ENCODE measurements at regions not wholly inside any gene's neighbourhood (a gene's known extent, or its start where the extent isn't known, plus 50 kb on each side); places are given as distances from the start of the nearest gene placed in this dataset.
A peak's percentile ranks its signal among the peaks of the same experiment; 100 is the strongest.

DNA sequence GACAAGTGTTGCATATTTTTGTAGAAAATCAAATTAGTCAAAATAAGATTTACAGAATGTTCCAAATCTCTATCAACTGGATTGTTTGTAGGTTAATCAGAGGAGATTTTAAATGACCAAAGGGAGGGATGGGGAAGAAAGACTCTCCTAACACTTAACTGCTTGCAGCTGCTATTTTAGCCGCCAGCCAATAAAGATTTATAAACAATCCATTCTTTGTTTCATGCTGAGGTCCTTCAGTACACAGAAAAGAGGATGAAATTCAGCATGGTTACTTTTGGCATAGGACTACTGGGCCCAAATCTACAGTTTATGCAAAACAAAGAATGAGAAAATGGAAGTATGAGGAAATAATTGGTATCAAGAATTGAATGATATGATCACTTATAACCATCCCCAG, 86.4 kb upstream of the FN1 start:
- intact Hi-C loops (cut with DNase I), result no loop called here
- Histone ChIP-seq H3K27me3 (ENCODE audit: control insufficient read depth, insufficient read depth) (no peaks in the 10 kb centered on the region), H3K4me1 (ENCODE audit: control insufficient read depth, insufficient read depth, low read length) (no peaks in the 10 kb centered on the region), H3K4me3 (ENCODE audit: low read length) (no peak overlapping the region), H3K9me3 (ENCODE audit: control insufficient read depth, low read length) (no peaks in the 10 kb centered on the region), H3K27ac (ENCODE audit: low read length) (no peak overlapping the region)
- 63% methylated on average over 1 of the region's 1 CpG for WGBS
- DNase-seq (no peak), ATAC-seq (peak; percentile 64 to 76)

DNA sequence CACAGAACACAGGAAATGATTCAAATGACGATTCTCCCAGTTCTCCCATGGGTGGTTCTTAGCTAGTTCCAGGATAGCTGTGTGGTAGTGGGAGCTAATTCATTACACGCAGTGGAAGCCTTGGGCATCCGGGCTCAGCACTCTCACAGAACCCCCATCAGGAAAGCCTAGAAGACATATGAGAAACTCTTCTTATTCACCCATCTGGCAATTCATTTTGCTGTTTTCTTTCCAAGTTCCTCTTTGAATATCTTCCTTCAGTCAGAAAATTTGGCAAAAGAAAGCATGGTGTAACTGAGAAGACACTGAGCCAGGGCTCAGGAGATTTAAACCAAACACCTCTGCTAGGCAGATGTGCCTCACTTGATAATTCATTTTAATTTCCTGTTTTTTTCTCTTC, 85.2 kb upstream of the FN1 start:
- DNase-seq (no peak), ATAC-seq (no peak)
- no peak overlapping the region for H3K4me3 ChIP-seq (ENCODE audit: low read length)
- no peaks in the 10 kb centered on the region for H3K4me1 ChIP-seq (ENCODE audit: control insufficient read depth, insufficient read depth, low read length)
- H3K27ac ChIP-seq (ENCODE audit: low read length), result no peak overlapping the region
- no peaks in the 10 kb centered on the region for H3K9me3 ChIP-seq (ENCODE audit: control insufficient read depth, low read length)
- intact Hi-C loops (cut with DNase I), result no loop called here
- WGBS, result 63% methylated on average over 3 of the region's 3 CpGs
- H3K27me3 ChIP-seq (ENCODE audit: control insufficient read depth, insufficient read depth), result no peaks in the 10 kb centered on the region

DNA sequence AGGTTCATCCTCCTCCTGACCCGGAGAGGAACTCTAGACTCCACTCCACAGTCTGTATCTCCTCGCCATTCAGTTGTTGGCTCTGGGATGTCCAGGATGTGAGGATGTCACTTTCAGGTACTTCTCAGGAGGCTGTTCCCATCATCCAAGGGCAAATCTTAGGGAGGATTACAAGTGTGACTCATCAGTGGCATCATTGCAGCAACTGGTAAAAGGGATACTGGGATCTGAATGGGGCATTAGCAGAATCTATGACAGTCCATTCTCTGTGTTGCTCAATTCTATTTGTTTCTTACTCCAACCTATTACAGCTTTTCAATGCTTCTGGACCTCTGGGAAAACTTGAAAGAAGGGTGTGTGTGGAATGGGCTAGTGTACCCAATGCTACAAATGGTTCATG, 81.5 kb upstream of the FN1 start:
- intact Hi-C loops (cut with DNase I), result no loop called here
- H3K27ac ChIP-seq (ENCODE audit: low read length), result no peak overlapping the region
- WGBS, result 70% methylated on average over 2 of the region's 2 CpGs
- no peaks in the 10 kb centered on the region for H3K4me1 ChIP-seq (ENCODE audit: control insufficient read depth, insufficient read depth, low read length)
- no peak for ATAC-seq
- H3K4me3 ChIP-seq (ENCODE audit: low read length), result no peak overlapping the region
- no peaks in the 10 kb centered on the region for H3K27me3 ChIP-seq (ENCODE audit: control insufficient read depth, insufficient read depth)
- H3K9me3 ChIP-seq (ENCODE audit: control insufficient read depth, low read length), result no peaks in the 10 kb centered on the region
- DNase-seq, result no peak

DNA sequence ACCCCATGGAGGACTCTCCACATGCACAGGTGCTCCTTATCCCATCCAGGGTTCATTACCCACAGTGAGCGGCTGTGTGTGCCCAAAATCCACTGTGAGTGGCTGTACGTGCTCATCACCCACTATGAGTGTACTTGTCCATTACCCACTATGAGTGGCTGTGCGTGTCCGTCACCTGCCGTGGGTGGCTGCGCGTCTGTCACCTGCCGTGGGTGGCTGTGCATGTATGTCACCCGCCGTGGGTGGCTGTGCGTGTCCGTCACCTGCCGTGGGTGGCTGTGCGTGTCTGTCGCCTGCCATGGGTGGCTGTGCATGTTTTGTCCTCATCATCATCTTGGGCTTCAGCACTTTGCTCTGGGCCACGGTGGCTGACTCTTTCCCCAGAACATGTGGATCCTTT, 78.6 kb upstream of the FN1 start:
- 95% methylated on average over 16 of the region's 16 CpGs for WGBS

DNA sequence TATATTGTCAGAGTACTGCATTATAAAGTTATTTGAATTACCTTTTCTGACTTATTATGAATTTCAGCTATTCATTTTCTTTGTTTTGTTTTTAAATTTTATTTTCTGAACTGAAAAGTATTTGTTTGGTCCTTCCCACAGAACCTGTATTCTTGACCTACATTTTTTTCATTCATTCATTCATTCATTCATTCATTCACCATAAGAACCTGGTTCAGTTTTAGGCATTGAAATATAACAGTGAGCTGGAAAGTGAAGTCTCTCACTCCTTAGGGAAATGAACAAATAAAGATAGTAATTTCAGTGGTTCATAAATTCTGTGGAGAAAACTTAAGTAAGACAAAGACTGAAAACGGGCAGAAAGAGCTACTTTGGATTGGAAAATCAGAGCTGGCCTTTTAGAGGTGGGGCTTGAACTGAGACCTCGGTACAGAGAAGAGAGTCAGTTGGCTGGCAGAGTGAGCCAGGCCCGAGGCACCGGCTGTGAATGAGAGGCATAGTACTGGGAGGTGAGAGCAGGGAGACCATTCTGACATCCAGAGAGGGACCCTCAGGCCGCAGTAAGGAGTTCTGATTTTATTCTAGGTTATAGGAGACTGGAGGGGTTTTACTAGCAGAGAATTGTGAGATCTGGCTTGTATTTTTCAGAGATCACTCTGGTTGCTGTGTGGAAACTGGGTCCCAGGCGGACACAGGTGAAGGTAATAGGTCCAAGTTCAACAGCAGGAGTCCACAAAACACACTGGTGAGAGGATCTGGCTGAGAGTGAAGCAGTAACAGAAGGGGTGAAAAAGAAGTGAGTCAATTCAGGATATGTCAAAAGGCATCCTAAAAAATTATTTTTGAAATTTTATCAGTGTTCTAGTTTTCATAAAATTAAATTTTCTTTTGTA, 75.8 kb upstream of the FN1 start:
- DNase-seq, result no peak
- Histone ChIP-seq H3K4me3 (ENCODE audit: low read length) (no peak overlapping the region), H3K27me3 (ENCODE audit: control insufficient read depth, insufficient read depth) (no peaks in the 10 kb centered on the region), H3K4me1 (ENCODE audit: control insufficient read depth, insufficient read depth, low read length) (no peaks in the 10 kb centered on the region), H3K9me3 (ENCODE audit: control insufficient read depth, low read length) (no peaks in the 10 kb centered on the region), H3K27ac (ENCODE audit: low read length) (no peak overlapping the region)
- no peak for ATAC-seq
- WGBS, result 76% methylated on average over 6 of the region's 6 CpGs
- intact Hi-C loops (cut with DNase I), result no loop called here

More for the DNA sequence above, 78.6 kb upstream of the FN1 start:
- no peak overlapping the region for H3K27ac ChIP-seq (ENCODE audit: low read length)
- no peaks in the 10 kb centered on the region for H3K9me3 ChIP-seq (ENCODE audit: control insufficient read depth, low read length)
- no peak overlapping the region for H3K4me3 ChIP-seq (ENCODE audit: low read length)
- intact Hi-C loops (cut with DNase I), result no loop called here
- peak in 1 of 3 donors; percentile 35 for DNase-seq
- ATAC-seq, result no peak
- H3K4me1 ChIP-seq (ENCODE audit: control insufficient read depth, insufficient read depth, low read length), result no peaks in the 10 kb centered on the region
- H3K27me3 ChIP-seq (ENCODE audit: control insufficient read depth, insufficient read depth), result no peaks in the 10 kb centered on the region

DNA sequence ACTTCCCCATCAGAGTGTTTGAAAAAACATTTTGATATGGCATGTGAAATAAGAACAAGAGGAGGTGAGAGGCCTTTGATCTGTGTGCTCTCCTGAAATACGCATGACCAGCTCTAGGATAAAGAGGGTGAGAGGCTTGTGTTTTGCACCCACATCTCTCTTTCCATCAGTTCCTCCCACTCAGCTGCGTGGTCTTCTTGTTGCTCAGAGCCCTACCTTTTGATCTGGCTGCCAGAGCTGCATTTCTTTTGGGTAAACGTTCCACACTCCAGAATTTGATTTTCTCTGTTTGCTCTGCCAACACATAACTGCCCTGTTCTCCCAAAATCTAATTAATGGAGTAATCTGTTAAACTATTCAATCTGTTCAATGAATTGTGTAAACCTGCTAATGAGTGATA, 72.0 kb upstream of the FN1 start:
- intact Hi-C loops (cut with DNase I), result no loop called here
- no peaks in the 10 kb centered on the region for H3K27me3 ChIP-seq (ENCODE audit: control insufficient read depth, insufficient read depth)

DNA sequence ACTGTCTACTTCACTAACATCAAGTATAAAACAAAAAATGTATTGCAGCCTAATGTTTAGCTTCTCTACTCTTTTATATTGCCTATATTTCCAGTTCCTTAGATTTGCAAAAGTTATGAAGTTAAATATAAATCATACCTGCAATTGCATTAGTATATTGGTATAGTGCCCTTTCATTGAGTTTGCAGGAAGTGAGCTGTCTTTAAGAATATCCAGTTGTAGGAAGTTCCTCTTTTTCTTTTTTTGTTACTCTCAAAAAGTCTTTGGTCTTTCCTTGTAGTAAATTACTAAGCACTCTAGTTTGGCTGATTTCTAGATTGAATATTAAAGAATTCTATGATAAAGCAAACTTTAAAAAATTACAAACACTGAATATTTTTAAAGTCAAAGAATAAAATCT, 71.3 kb upstream of the FN1 start:
- H3K4me3 ChIP-seq (ENCODE audit: low read length), result no peak overlapping the region
- intact Hi-C loops (cut with DNase I), result no loop called here
- ATAC-seq, result no peak

More for the DNA sequence above, 72.0 kb upstream of the FN1 start:
- WGBS, result 61% methylated on average over 3 of the region's 3 CpGs
- Histone ChIP-seq H3K27ac (ENCODE audit: low read length) (no peak overlapping the region), H3K9me3 (ENCODE audit: control insufficient read depth, low read length) (no peaks in the 10 kb centered on the region), H3K4me1 (ENCODE audit: control insufficient read depth, insufficient read depth, low read length) (no peaks in the 10 kb centered on the region), H3K4me3 (ENCODE audit: low read length) (no peak overlapping the region)
- no peak for ATAC-seq
- DNase-seq, result no peak

DNA sequence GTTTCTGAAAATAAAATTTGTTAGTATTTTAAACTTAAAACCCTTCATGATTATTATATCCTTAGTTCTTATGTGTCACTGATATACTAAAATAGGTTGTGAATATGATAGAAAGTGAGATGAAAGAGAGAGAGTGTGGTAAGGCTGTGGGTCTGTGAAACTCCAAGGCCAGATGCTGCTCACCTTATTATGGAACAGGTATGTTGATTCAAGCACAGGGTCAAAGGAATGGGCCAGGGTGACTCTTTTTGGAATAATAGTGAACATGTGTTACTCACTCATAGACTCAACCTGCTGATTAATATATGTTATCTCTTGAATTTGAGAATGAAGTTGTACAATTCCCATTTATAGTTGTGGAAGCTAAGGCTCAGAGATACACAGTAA, 70.7 kb upstream of the FN1 start:
- Histone ChIP-seq H3K27me3 (ENCODE audit: control insufficient read depth, insufficient read depth) (no peaks in the 10 kb centered on the region), H3K4me3 (ENCODE audit: low read length) (no peak overlapping the region), H3K27ac (ENCODE audit: low read length) (no peak overlapping the region), H3K9me3 (ENCODE audit: control insufficient read depth, low read length) (no peaks in the 10 kb centered on the region), H3K4me1 (ENCODE audit: control insufficient read depth, insufficient read depth, low read length) (no peaks in the 10 kb centered on the region)
- intact Hi-C loops (cut with DNase I), result no loop called here
- no peak for ATAC-seq
- DNase-seq, result no peak

More for the DNA sequence above, 71.3 kb upstream of the FN1 start:
- DNase-seq, result no peak
- Histone ChIP-seq H3K27ac (ENCODE audit: low read length) (no peak overlapping the region), H3K9me3 (ENCODE audit: control insufficient read depth, low read length) (no peaks in the 10 kb centered on the region), H3K27me3 (ENCODE audit: control insufficient read depth, insufficient read depth) (no peaks in the 10 kb centered on the region), H3K4me1 (ENCODE audit: control insufficient read depth, insufficient read depth, low read length) (no peaks in the 10 kb centered on the region)

DNA sequence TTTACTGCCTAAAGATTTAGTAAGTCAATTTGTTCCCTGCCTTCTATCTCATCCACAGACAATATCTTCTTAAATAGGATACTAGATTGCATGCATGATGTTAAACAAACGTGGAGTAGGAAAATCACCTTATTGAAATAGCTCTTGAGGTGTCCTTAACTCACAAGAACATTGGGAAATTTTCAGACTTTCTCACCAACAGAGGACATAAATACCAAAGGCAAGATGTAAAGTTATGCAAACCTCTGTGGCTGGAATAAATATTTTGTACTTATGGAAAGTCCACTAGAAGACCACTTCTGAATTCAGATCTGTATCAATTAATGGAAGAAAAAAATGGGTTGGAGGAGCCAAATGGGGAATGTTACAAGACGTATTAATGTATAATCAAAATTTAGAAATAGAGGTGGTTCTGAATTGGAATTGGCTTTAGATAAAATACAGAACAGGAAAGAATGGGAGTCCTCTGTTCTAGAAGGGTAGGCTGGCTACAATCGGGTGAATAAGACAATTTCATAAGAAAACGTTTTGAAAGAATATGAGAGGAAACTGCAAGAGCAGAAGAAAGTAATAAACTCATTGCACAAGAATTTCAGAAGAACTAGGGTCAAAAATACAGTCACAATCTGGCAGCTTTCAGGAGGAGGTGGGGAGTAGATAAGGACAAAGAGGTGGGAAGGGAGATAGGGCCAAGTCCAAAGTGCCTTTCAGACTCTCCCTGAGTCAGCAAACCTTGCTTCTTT, 69.3 kb upstream of the FN1 start:
- WGBS, result 49% methylated on average over 4 of the region's 4 CpGs
- DNase-seq (no peak), ATAC-seq (peak; percentile 76 to 87)
- intact Hi-C loops (cut with DNase I), result no loop called here
- no peak overlapping the region for H3K4me3 ChIP-seq (ENCODE audit: low read length)
- H3K27me3 ChIP-seq (ENCODE audit: control insufficient read depth, insufficient read depth), result no peaks in the 10 kb centered on the region
- H3K4me1 ChIP-seq (ENCODE audit: control insufficient read depth, insufficient read depth, low read length), result no peaks in the 10 kb centered on the region
- no peaks in the 10 kb centered on the region for H3K9me3 ChIP-seq (ENCODE audit: control insufficient read depth, low read length)
- no peak overlapping the region for H3K27ac ChIP-seq (ENCODE audit: low read length)

DNA sequence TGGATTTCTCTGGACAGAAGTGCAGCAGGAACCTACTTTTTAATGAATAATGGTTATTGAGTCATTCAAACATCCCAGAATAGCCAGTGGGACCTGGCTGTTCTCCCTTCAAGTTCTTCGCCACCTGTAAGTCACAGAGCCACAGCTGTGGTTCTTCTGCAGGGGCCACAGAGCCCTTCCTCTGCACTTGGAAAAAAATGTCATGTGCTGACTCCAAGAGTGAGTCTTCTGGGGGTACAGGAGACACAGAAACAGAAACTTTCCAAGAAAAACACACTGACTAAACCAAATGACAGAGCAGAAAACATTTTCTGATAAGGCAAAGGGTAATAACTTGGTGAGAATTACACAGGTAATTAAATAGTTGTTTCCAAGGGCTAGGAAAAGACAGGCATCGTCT, 68.7 kb upstream of the FN1 start:
- ATAC-seq (no peak), DNase-seq (no peak)
- Histone ChIP-seq H3K27me3 (ENCODE audit: control insufficient read depth, insufficient read depth) (no peaks in the 10 kb centered on the region), H3K9me3 (ENCODE audit: control insufficient read depth, low read length) (no peaks in the 10 kb centered on the region), H3K4me3 (ENCODE audit: low read length) (no peak overlapping the region), H3K27ac (ENCODE audit: low read length) (no peak overlapping the region), H3K4me1 (ENCODE audit: control insufficient read depth, insufficient read depth, low read length) (no peaks in the 10 kb centered on the region)
- intact Hi-C loops (cut with DNase I), result no loop called here
- 87% methylated on average over 2 of the region's 2 CpGs for WGBS

DNA sequence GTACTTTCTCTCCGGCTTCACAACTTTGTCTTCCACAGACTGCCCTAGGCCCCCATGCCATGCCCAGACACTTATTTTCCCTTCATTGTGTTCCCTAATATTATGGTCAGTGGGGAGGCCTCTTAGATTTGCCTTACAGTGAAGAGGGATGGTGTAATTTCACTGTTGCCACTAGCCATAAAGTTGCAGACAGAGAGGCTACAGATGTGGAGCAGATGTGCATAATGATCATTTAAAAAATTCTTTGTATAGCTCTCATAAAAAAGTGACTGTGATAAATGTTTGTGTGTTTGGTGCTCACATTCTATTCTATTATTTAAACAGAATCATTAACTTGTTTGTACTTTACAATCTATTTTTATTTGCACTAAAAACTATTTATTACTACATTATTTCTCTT, 67.5 kb upstream of the FN1 start:
- no peaks in the 10 kb centered on the region for H3K4me1 ChIP-seq (ENCODE audit: control insufficient read depth, insufficient read depth, low read length)
- 96% methylated on average over 1 of the region's 1 CpG for WGBS
- ATAC-seq (no peak), DNase-seq (no peak)
- no peak overlapping the region for H3K27ac ChIP-seq (ENCODE audit: low read length)
- no peaks in the 10 kb centered on the region for H3K27me3 ChIP-seq (ENCODE audit: control insufficient read depth, insufficient read depth)
- no peak overlapping the region for H3K4me3 ChIP-seq (ENCODE audit: low read length)
- intact Hi-C loops (cut with DNase I), result no loop called here
- no peaks in the 10 kb centered on the region for H3K9me3 ChIP-seq (ENCODE audit: control insufficient read depth, low read length)
